Spleen (tissue), 7 donors: ENCODE measurements at regions not wholly inside any gene's neighbourhood (a gene's known extent, or its start where the extent isn't known, plus 50 kb on each side); places are given as distances from the start of the nearest gene placed in this dataset.

Experiments
- POLR2AphosphoS5 ChIP-seq, 3 donors: sonication (generic); formaldehyde crosslinking; IDR thresholded peaks; one replicate each; pipeline ENCODE4 v1.5.1; 2017; ENCODE audit warnings: antibody characterized with exemption in 3 of 3
- TF ChIP-seq, protein P1 (sequence below), 11 experiments: fragments of 200-600 bp in 7 of 11; fragments of 450-650 bp in 4 of 11; sonication (generic) in 4 of 11; IDR thresholded peaks in 8 of 11; conservative IDR thresholded peaks in 3 of 11; 1 replicate in 7 of 11; 2 replicates in 4 of 11; pipeline versions ENCODE4 v1.4.0 to v1.8.0; 2016 to 2021; ENCODE audit warnings: antibody characterized with exemption in 11 of 11, inconsistent platforms in 4 of 11, mild to moderate bottlenecking in 1 of 11
- donor health status: DM: no; HTN: no; CAD: no; lungs with moderate emphysema.
- donor health status: DM: no; HTN: no; CAD: no.
- donor health status: DM: no; HTN: no; CAD: no.

- TF ChIP-seq POLR2AphosphoS5 (IDR thresholded peaks at IDR 0.05) = no peak
- TF ChIP-seq, protein P1, sequence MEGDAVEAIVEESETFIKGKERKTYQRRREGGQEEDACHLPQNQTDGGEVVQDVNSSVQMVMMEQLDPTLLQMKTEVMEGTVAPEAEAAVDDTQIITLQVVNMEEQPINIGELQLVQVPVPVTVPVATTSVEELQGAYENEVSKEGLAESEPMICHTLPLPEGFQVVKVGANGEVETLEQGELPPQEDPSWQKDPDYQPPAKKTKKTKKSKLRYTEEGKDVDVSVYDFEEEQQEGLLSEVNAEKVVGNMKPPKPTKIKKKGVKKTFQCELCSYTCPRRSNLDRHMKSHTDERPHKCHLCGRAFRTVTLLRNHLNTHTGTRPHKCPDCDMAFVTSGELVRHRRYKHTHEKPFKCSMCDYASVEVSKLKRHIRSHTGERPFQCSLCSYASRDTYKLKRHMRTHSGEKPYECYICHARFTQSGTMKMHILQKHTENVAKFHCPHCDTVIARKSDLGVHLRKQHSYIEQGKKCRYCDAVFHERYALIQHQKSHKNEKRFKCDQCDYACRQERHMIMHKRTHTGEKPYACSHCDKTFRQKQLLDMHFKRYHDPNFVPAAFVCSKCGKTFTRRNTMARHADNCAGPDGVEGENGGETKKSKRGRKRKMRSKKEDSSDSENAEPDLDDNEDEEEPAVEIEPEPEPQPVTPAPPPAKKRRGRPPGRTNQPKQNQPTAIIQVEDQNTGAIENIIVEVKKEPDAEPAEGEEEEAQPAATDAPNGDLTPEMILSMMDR (IDR thresholded peaks at IDR 0.05 in 8 of 11, conservative IDR thresholded peaks at IDR 0.05 in 3 of 11) = no peak
Measured at GRCh38 chr13:106402866-106403265, 132.6 kb downstream of the EFNB2 start.
